Lower lobe of right lung (tissue), 2 donors: ENCODE measurements at regions not wholly inside any gene's neighbourhood (a gene's known extent, or its start where the extent isn't known, plus 50 kb on each side); places are given as distances from the start of the nearest gene placed in this dataset.

Source experiments
- ATAC-seq, 2 donors: fragments of 200-7000 bp; cut with Tn5 transposase; one replicate each; pipeline ENCODE4 v1.9.1; 2020 to 2022; ENCODE audit warnings: mild to moderate bottlenecking in 2 of 2, moderate library complexity in 2 of 2
- DNase-seq: peaks from one replicate; pipeline ENCODE4 v3.0.0-alpha.2; 2020
- H3K27ac ChIP-seq: fragments of 200-600 bp; one replicate; pipeline ENCODE4 v1.8.0; 2022
- H3K27me3 ChIP-seq: fragments of 200-600 bp; one replicate; pipeline ENCODE4 v1.8.0; 2022; ENCODE audit warnings: low read depth
- H3K36me3 ChIP-seq: fragments of 200-600 bp; one replicate; pipeline ENCODE4 v1.8.0; 2022; ENCODE audit warnings: mild to moderate bottlenecking
- H3K4me1 ChIP-seq: fragments of 200-600 bp; one replicate; pipeline ENCODE4 v1.8.0; 2022
- H3K4me3 ChIP-seq: fragments of 200-600 bp; one replicate; pipeline ENCODE4 v1.8.0; 2022; ENCODE audit warnings: mild to moderate bottlenecking
- H3K9me3 ChIP-seq: fragments of 200-600 bp; one replicate; pipeline ENCODE4 v1.8.0; 2022
- CTCF ChIP-seq: fragments of 200-600 bp; IDR thresholded peaks from one replicate; pipeline ENCODE4 v1.8.0; 2022; ENCODE audit warnings: antibody characterized with exemption, mild to moderate bottlenecking
- intact Hi-C: fragments of 100-400 bp; cut with DNase I; formaldehyde crosslinking; loops from one replicate; pipeline ENCODE4 v1.11.0; 2022
- donor health status: DM: no; HTN: yes; CAD: no; lungs with severe emphysema.

- no peaks in the 10 kb centered on the region for H3K27me3 ChIP-seq
- intact Hi-C loops = no loop called here
- H3K9me3 ChIP-seq = no peaks in the 10 kb centered on the region
- H3K4me1 ChIP-seq = no peaks in the 10 kb centered on the region
- H3K4me3 ChIP-seq = no peak overlapping the region
- no peak overlapping the region for H3K27ac ChIP-seq
- no peak for DNase-seq
- H3K36me3 ChIP-seq = no peaks in the 10 kb centered on the region
- TF ChIP-seq CTCF = no peak
- no peak for ATAC-seq
Observed at GRCh38 chr1:73756817-73757216, 441.2 kb downstream of the LRRIQ3 start.

- no peaks in the 10 kb centered on the region for H3K27me3 ChIP-seq
- no peaks in the 10 kb centered on the region for H3K4me1 ChIP-seq
- H3K9me3 ChIP-seq = no peaks in the 10 kb centered on the region
- intact Hi-C loops = no loop called here
- no peak for TF ChIP-seq CTCF
- no peak overlapping the region for H3K4me3 ChIP-seq
- H3K27ac ChIP-seq = no peak overlapping the region
- DNase-seq (no peak), ATAC-seq (peak in 1 of 2 donors; percentile 62)
- no peaks in the 10 kb centered on the region for H3K36me3 ChIP-seq
Observed at GRCh38 chr1:73755649-73756048, 442.3 kb downstream of the LRRIQ3 start.

DNA sequence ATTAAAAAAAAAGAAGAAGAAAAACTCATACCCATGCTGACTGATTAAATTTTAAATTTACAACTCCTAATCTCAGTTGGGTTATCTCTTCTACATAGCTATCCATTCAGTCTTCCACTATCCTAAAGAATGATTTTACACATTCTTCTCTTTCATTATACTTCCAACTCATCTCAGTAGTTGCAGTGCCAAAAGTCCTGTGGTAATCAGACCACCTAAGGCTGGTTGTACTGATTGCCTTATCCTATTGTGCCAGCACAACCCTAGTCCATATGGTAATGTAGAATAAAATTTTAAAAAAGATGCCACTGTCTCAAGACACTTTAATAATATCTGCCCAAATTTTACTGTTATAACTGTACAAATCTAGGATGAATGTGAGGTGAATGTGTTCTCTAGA lies 448.0 kb downstream of the LRRIQ3 start:
- Histone ChIP-seq H3K4me1 (no peaks in the 10 kb centered on the region), H3K27ac (no peak overlapping the region), H3K9me3 (peaks cover 7% of the 10 kb centered on the region), H3K4me3 (no peak overlapping the region), H3K36me3 (no peaks in the 10 kb centered on the region), H3K27me3 (no peaks in the 10 kb centered on the region)
- intact Hi-C loops = no loop called here
- no peak for TF ChIP-seq CTCF
- ATAC-seq (no peak), DNase-seq (no peak)

- Histone ChIP-seq H3K4me1 (no peaks in the 10 kb centered on the region), H3K4me3 (no peak overlapping the region), H3K27ac (no peak overlapping the region), H3K36me3 (no peaks in the 10 kb centered on the region), H3K9me3 (peaks cover 8% of the 10 kb centered on the region), H3K27me3 (no peaks in the 10 kb centered on the region)
- intact Hi-C loops = no loop called here
- TF ChIP-seq CTCF = no peak
- DNase-seq = no peak
- no peak for ATAC-seq
Observed at GRCh38 chr1:73744985-73745384, 453.0 kb downstream of the LRRIQ3 start.

- no peaks in the 10 kb centered on the region for H3K9me3 ChIP-seq
- ATAC-seq (no peak), DNase-seq (no peak)
- no peaks in the 10 kb centered on the region for H3K36me3 ChIP-seq
- no peaks in the 10 kb centered on the region for H3K27me3 ChIP-seq
- intact Hi-C loops = no loop called here
- TF ChIP-seq CTCF = no peak
- H3K4me3 ChIP-seq = no peak overlapping the region
- H3K4me1 ChIP-seq = no peaks in the 10 kb centered on the region
- H3K27ac ChIP-seq = no peak overlapping the region
Observed at GRCh38 chr1:73736125-73736524, 461.9 kb downstream of the LRRIQ3 start.

DNA sequence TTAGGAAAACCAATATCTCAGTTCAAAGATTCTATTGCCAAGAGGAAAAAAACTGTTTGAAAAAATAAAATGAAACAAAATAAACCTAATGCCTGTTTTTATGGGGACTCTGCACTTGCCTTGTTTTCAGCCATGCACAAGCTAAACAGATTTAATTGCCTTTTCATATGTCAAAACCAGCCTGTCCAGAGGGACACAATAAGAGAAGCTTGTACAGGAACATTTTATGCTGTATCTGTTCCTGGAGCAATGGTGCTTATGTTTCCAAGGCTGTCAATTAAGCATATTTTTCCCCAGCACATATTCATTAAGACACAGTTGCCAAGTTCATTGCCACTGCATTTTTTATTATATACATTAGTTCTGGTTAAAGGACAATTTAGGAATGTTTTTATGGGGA lies 470.9 kb downstream of the LRRIQ3 start:
- H3K9me3 ChIP-seq = no peaks in the 10 kb centered on the region
- no peak overlapping the region for H3K4me3 ChIP-seq
- H3K27ac ChIP-seq = no peak overlapping the region
- H3K4me1 ChIP-seq = no peaks in the 10 kb centered on the region
- ATAC-seq (no peak), DNase-seq (no peak)
- intact Hi-C loops = no loop called here
- no peaks in the 10 kb centered on the region for H3K27me3 ChIP-seq
- H3K36me3 ChIP-seq = no peaks in the 10 kb centered on the region
- no peak for TF ChIP-seq CTCF
